ENCODE measurements at regions not wholly inside any gene's neighbourhood (a gene's known extent, or its start where the extent isn't known, plus 50 kb on each side); places are given as distances from the start of the nearest gene placed in this dataset.

GRCh38 chr5:4335078-4335477 lies 739.4 kb downstream of the IRX1 start:
- H3K4me3 ChIP-seq (ENCODE audit: low read length in 2 of 2) = no peak overlapping the region
- H3K9me3 ChIP-seq (ENCODE audit: control insufficient read depth, low read length) = peaks cover 2% of the 10 kb centered on the region
- H3K27me3 ChIP-seq (ENCODE audit: control insufficient read depth in 1 of 2, insufficient read depth in 2 of 2, low read length in 1 of 2) = no peaks in the 10 kb centered on the region
- 50 to 85% methylated on average over 2 of the region's 2 CpGs for WGBS, 2 donors
- DNase-seq = no peak
- intact Hi-C loops (cut with DNase I) = no loop called here
- no peak for ATAC-seq (ENCODE audit: low FRiP score)
- H3K4me1 ChIP-seq (ENCODE audit: control insufficient read depth in 1 of 2, insufficient read depth in 2 of 2, low read length in 2 of 2) = no peaks in the 10 kb centered on the region
- no peak overlapping the region for H3K27ac ChIP-seq (ENCODE audit: low read depth in 1 of 2, low read length in 2 of 2)
- H3K36me3 ChIP-seq (ENCODE audit: control insufficient read depth in 1 of 2, insufficient read depth in 2 of 2, low read length in 1 of 2) = no peaks in the 10 kb centered on the region

GRCh38 chr5:4337519-4337918 lies 741.9 kb downstream of the IRX1 start:
- Histone ChIP-seq H3K4me3 (ENCODE audit: low read length in 2 of 2) (no peak overlapping the region), H3K36me3 (ENCODE audit: control insufficient read depth in 1 of 2, insufficient read depth in 2 of 2, low read length in 1 of 2) (no peaks in the 10 kb centered on the region), H3K27ac (ENCODE audit: low read depth in 1 of 2, low read length in 2 of 2) (no peak overlapping the region), H3K4me1 (ENCODE audit: control insufficient read depth in 1 of 2, insufficient read depth in 2 of 2, low read length in 2 of 2) (no peaks in the 10 kb centered on the region), H3K27me3 (ENCODE audit: control insufficient read depth in 1 of 2, insufficient read depth in 2 of 2, low read length in 1 of 2) (no peaks in the 10 kb centered on the region), H3K9me3 (ENCODE audit: control insufficient read depth, low read length) (peaks cover 3% of the 10 kb centered on the region)
- intact Hi-C loops (cut with DNase I) = no loop called here
- 55 to 66% methylated on average over 3 of the region's 3 CpGs for WGBS, 2 donors
- DNase-seq (no peak), ATAC-seq (ENCODE audit: low FRiP score) (no peak)

- intact Hi-C loops (cut with DNase I) = no loop called here
- ATAC-seq (ENCODE audit: low FRiP score) = no peak
- Histone ChIP-seq H3K4me1 (ENCODE audit: control insufficient read depth in 1 of 2, insufficient read depth in 2 of 2, low read length in 2 of 2) (no peaks in the 10 kb centered on the region), H3K4me3 (ENCODE audit: low read length in 2 of 2) (no peak overlapping the region), H3K27me3 (ENCODE audit: control insufficient read depth in 1 of 2, insufficient read depth in 2 of 2, low read length in 1 of 2) (no peaks in the 10 kb centered on the region), H3K9me3 (ENCODE audit: control insufficient read depth, low read length) (peaks cover 3% of the 10 kb centered on the region), H3K27ac (ENCODE audit: low read depth in 1 of 2, low read length in 2 of 2) (no peak overlapping the region), H3K36me3 (ENCODE audit: control insufficient read depth in 1 of 2, insufficient read depth in 2 of 2, low read length in 1 of 2) (no peaks in the 10 kb centered on the region)
- DNase-seq = no peak
- 68 to 75% methylated on average over 9 of the region's 9 CpGs for WGBS, 2 donors
These were observed 744.3 kb downstream of the IRX1 start for GRCh38 chr5:4339949-4340348.

DNA sequence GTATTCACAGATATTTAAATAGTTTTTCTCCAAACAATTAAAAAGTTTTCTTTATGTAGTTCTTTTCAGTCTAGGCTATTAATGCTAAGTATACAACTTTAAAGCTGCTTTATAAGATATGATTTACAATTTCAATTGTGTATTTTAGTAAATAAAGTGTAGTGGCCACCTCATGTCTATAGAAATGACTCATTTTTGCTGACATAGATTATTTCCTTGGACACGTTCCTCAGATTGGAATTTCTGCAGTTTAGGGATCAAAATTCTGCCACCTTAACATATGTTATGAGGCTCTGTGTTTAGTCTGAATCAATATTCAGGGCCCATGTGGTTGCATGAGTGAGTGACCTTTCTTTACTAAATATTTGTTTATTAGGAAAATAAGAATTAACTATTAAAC lies 750.2 kb downstream of the IRX1 start:
- Histone ChIP-seq H3K27ac (ENCODE audit: low read depth in 1 of 2, low read length in 2 of 2) (no peak overlapping the region), H3K4me1 (ENCODE audit: control insufficient read depth in 1 of 2, insufficient read depth in 2 of 2, low read length in 2 of 2) (no peaks in the 10 kb centered on the region), H3K27me3 (ENCODE audit: control insufficient read depth in 1 of 2, insufficient read depth in 2 of 2, low read length in 1 of 2) (no peaks in the 10 kb centered on the region), H3K4me3 (ENCODE audit: low read length in 2 of 2) (no peak overlapping the region), H3K9me3 (ENCODE audit: control insufficient read depth, low read length) (peaks cover 3% of the 10 kb centered on the region), H3K36me3 (ENCODE audit: control insufficient read depth in 1 of 2, insufficient read depth in 2 of 2, low read length in 1 of 2) (no peaks in the 10 kb centered on the region)
- ATAC-seq (ENCODE audit: low FRiP score) (no peak), DNase-seq (no peak)
- intact Hi-C loops (cut with DNase I) = no loop called here
- WGBS, 2 donors = 40 to 41% methylated on average over 1 of the region's 1 CpG

- Histone ChIP-seq H3K27me3 (ENCODE audit: control insufficient read depth in 1 of 2, insufficient read depth in 2 of 2, low read length in 1 of 2) (no peaks in the 10 kb centered on the region), H3K4me1 (ENCODE audit: control insufficient read depth in 1 of 2, insufficient read depth in 2 of 2, low read length in 2 of 2) (no peaks in the 10 kb centered on the region), H3K9me3 (ENCODE audit: control insufficient read depth, low read length) (peaks cover 2% of the 10 kb centered on the region), H3K4me3 (ENCODE audit: low read length in 2 of 2) (no peak overlapping the region), H3K36me3 (ENCODE audit: control insufficient read depth in 1 of 2, insufficient read depth in 2 of 2, low read length in 1 of 2) (no peaks in the 10 kb centered on the region), H3K27ac (ENCODE audit: low read depth in 1 of 2, low read length in 2 of 2) (no peak overlapping the region)
- intact Hi-C loops (cut with DNase I) = no loop called here
- DNase-seq (no peak), ATAC-seq (ENCODE audit: low FRiP score) (no peak)
- WGBS, 2 donors = 75 to 88% methylated on average over 3 of the region's 3 CpGs
These were observed 752.8 kb downstream of the IRX1 start for GRCh38 chr5:4348423-4348822.

DNA sequence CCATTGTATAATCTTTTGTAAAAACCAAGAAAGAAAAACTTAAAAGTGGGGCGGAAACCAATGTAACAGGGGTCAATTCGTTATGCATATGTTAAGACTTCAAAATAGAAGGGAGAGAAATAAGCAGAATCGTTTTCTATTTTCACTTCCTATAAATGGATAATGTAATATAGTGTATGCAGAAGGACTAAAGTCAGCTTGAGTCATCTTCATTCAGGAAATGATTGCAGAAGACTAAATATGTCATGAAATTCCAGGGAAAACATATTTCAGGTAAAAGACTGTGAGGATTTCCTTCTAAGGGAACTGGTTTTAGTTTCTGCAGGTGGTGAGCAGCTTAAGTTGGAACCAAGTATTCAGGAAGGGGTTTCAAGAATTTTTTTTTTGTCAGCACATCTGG lies 753.3 kb downstream of the IRX1 start:
- Histone ChIP-seq H3K4me1 (ENCODE audit: control insufficient read depth in 1 of 2, insufficient read depth in 2 of 2, low read length in 2 of 2) (no peaks in the 10 kb centered on the region), H3K27ac (ENCODE audit: low read depth in 1 of 2, low read length in 2 of 2) (no peak overlapping the region), H3K9me3 (ENCODE audit: control insufficient read depth, low read length) (peaks cover 2% of the 10 kb centered on the region), H3K27me3 (ENCODE audit: control insufficient read depth in 1 of 2, insufficient read depth in 2 of 2, low read length in 1 of 2) (no peaks in the 10 kb centered on the region), H3K36me3 (ENCODE audit: control insufficient read depth in 1 of 2, insufficient read depth in 2 of 2, low read length in 1 of 2) (no peaks in the 10 kb centered on the region), H3K4me3 (ENCODE audit: low read length in 2 of 2) (no peak overlapping the region)
- intact Hi-C loops (cut with DNase I) = no loop called here
- 78 to 81% methylated on average over 3 of the region's 3 CpGs for WGBS, 2 donors
- DNase-seq = no peak
- no peak for ATAC-seq (ENCODE audit: low FRiP score)

- Histone ChIP-seq H3K27ac (ENCODE audit: low read depth in 1 of 2, low read length in 2 of 2) (no peak overlapping the region), H3K4me1 (ENCODE audit: control insufficient read depth in 1 of 2, insufficient read depth in 2 of 2, low read length in 2 of 2) (no peaks in the 10 kb centered on the region), H3K4me3 (ENCODE audit: low read length in 2 of 2) (no peak overlapping the region), H3K9me3 (ENCODE audit: control insufficient read depth, low read length) (peaks cover 1% of the 10 kb centered on the region), H3K36me3 (ENCODE audit: control insufficient read depth in 1 of 2, insufficient read depth in 2 of 2, low read length in 1 of 2) (no peaks in the 10 kb centered on the region), H3K27me3 (ENCODE audit: control insufficient read depth in 1 of 2, insufficient read depth in 2 of 2, low read length in 1 of 2) (no peaks in the 10 kb centered on the region)
- ATAC-seq (ENCODE audit: low FRiP score) (no peak), DNase-seq (no peak)
- intact Hi-C loops (cut with DNase I) = no loop called here
- 23 to 45% methylated on average over 6 of the region's 6 CpGs for WGBS, 2 donors
These were observed 760.6 kb downstream of the IRX1 start for GRCh38 chr5:4356201-4356600.

DNA sequence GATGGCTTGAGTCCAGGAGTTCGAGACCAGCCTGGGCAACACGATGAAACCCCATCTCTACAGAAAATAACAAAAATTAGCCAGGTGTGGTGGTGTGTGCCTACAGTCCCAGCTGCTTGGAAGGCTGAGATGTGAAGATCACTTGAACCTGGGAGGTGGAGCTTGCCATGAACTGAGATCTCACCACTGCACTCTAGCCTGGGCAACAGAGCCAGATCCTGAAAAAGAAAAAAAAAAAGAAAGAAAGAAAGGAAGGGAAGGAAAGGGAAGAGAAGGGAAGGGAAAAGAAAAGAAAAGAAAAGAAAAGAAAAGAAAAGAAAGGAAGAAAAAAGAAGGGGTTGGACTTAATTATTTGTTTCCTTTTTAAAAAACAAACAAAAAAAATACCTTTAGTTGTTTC lies 764.2 kb downstream of the IRX1 start:
- Histone ChIP-seq H3K9me3 (ENCODE audit: control insufficient read depth, low read length) (no peaks in the 10 kb centered on the region), H3K4me1 (ENCODE audit: control insufficient read depth in 1 of 2, insufficient read depth in 2 of 2, low read length in 2 of 2) (no peaks in the 10 kb centered on the region), H3K36me3 (ENCODE audit: control insufficient read depth in 1 of 2, insufficient read depth in 2 of 2, low read length in 1 of 2) (no peaks in the 10 kb centered on the region), H3K4me3 (ENCODE audit: low read length in 2 of 2) (no peak overlapping the region), H3K27me3 (ENCODE audit: control insufficient read depth in 1 of 2, insufficient read depth in 2 of 2, low read length in 1 of 2) (no peaks in the 10 kb centered on the region), H3K27ac (ENCODE audit: low read depth in 1 of 2, low read length in 2 of 2) (no peak overlapping the region)
- WGBS, 2 donors = 91 to 95% methylated on average over 2 of the region's 2 CpGs
- ATAC-seq (ENCODE audit: low FRiP score) (no peak), DNase-seq (no peak)
- intact Hi-C loops (cut with DNase I) = no loop called here

DNA sequence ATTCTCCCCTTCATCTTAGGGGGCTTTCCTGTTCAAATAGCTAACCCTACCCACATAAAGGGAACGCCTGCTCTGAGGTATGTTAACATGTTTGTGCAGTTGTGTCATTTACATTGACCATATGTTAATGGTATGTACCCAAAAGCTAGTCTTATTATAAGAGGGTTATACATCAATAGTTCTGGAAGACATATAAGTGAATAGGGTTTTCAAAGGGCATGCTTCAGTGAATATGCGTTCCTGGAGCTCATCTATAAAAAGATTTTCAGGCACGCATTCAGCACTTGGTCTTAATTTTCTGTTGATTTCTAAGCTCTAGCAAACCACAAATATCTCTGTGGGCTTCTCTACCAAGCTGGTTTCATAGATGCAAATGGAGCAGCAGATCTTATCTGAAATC lies 766.1 kb downstream of the IRX1 start:
- no peaks in the 10 kb centered on the region for H3K9me3 ChIP-seq (ENCODE audit: control insufficient read depth, low read length)
- no peak overlapping the region for H3K4me3 ChIP-seq (ENCODE audit: low read length in 2 of 2)
- no peaks in the 10 kb centered on the region for H3K4me1 ChIP-seq (ENCODE audit: control insufficient read depth in 1 of 2, insufficient read depth in 2 of 2, low read length in 2 of 2)
- H3K36me3 ChIP-seq (ENCODE audit: control insufficient read depth in 1 of 2, insufficient read depth in 2 of 2, low read length in 1 of 2) = no peaks in the 10 kb centered on the region
- no peak overlapping the region for H3K27ac ChIP-seq (ENCODE audit: low read depth in 1 of 2, low read length in 2 of 2)
- intact Hi-C loops (cut with DNase I) = no loop called here
- DNase-seq (no peak), ATAC-seq (ENCODE audit: low FRiP score) (no peak)
- 68 to 72% methylated on average over 3 of the region's 3 CpGs for WGBS, 2 donors
- no peaks in the 10 kb centered on the region for H3K27me3 ChIP-seq (ENCODE audit: control insufficient read depth in 1 of 2, insufficient read depth in 2 of 2, low read length in 1 of 2)
